Activated gamma-delta T cell treated with Interleukin-2 at 50 U/mL for 16 hours (primary cell): ENCODE measurements at regions not wholly inside any gene's neighbourhood (a gene's known extent, or its start where the extent isn't known, plus 50 kb on each side); places are given as distances from the start of the nearest gene placed in this dataset.

Experiments
- DNase-seq: peaks from one replicate; pipeline ENCODE4 v3.0.0-alpha.2; 2020

- no peak for DNase-seq
Measured at GRCh38 chr21:28781602-28782276, 210.9 kb downstream of the LTN1 start.

DNA sequence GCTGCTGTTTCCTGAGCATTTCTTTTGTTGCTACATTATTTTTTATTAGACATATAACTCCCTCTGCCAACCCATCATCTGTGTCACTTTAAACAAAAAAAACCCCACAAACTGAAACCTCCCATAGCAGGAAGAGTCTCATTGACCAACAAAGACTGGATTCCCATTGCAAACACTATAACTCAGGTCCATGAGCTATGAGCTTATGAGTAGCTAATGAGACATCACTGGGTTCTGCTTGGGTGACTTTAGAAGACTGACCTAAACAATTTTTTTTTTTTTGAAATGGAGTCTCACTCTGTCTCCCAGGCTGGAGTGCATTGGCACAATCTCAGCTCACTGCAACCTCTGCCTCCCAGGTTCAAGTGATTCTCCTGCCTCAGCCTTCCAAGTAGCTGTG, 212.8 kb downstream of the LTN1 start:
- no peak for DNase-seq

DNA sequence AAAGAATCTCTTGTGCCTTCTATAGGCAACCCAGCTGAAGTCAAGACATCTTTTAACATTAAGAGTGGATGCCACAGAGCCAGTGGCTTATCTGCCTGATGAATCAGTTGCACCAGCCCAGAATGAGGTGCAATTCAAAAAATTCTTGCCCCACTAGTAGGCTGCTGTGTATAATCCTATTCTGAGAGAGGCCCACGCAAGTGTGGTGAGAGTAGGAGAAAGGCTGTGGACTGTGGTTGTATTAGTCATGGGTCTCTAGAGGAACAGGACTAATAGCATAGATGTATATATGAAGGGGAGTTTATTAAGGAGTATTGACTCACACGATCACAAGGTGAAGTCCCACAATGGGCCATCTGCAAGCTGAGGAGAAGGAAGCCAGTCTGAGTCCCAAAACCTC, 216.4 kb downstream of the LTN1 start:
- DNase-seq, result no peak

- DNase-seq, result no peak
Measured at GRCh38 chr21:28775071-28775470, 217.6 kb downstream of the LTN1 start.

- DNase-seq, result no peak
Measured at GRCh38 chr21:28773036-28773435, 219.6 kb downstream of the LTN1 start.

DNA sequence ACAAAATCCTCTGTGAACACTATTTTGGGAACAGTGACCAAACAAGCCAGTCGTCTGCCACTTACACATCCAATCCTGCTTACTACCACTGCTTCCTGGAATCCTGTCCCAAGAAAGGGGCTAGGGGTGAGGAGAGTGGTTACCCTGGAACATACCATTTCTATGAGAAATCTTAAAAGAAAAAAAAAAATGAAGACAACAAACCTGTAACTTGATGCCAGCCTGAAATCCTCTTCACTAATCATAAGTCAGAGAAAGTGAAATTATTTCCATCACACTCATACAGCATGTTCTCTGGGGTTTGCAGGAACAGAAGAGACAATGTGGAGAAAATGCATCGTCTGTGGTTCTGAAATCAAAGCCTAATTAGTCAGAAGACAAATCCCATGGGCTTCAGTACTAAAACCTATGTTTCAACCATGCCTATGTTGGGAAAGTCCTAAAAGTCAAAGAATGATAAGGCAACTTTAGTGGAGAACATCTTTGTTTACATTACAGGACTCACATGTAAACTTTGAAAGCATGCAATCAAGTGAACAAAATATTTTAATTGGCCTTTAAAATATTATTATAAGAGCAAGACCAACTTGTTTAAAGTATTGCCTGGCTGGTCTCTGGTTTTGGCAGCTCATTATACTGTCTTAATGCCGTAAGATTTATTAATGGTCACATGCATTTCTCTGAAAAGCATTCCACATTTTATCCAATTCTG, 220.7 kb downstream of the LTN1 start:
- no peak for DNase-seq

DNA sequence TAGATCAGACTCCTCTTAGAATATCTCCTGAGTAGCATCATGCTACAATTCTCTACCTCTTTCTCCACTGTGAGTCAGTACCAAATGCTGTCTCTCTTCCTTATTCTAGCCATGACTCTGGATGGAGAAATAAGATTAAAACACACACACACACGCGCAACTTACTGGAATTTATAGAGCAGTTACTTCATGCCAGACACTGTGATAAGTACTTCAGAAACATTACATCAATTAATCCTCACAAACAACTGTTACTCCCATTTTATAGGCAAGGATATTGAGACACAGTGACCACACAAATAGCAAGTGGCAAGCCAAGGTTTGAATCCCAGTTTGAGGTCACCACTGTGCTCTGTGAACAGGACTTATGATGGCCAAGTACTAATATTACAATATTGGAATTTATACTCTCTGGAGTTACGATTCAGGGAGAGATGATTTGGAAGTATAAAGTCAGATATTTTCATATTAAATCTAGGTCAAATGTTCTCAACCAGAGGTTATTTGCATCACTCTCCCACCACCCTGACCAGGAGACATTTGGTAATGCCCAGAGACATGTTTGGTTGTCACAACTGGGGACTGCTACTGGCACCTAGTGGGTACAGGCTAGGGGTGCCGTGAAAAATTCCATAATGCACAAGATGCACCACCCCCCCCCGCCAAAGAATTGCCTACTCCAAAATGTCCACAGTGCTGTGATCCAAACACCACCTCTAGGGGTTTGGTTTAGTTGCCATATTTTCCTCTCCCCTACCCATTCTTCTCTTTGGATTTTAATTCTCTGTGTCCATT, 221.6 kb downstream of the LTN1 start:
- no peak for DNase-seq

DNA sequence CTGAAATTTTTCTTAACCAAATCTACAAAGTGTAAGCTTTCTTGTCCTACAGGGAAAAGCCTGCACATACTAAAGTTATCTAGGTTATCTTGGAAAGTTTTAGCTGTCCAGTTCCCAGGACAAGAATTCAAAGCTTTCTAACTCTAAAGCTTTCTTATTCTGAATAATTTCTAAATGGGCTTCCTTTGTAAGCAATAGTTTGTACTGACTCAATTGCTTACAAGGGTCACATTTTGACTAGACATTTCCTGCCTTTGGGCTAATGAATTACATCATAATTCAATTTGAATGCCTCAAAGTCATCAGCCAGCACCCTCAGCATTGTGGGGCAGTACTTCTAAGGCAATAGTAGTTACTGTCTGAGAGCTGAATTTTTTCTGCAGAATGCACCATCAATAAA, 223.0 kb downstream of the LTN1 start:
- DNase-seq, result no peak

GRCh38 chr21:28768753-28769152, 223.9 kb downstream of the LTN1 start:
- DNase-seq, result no peak

DNA sequence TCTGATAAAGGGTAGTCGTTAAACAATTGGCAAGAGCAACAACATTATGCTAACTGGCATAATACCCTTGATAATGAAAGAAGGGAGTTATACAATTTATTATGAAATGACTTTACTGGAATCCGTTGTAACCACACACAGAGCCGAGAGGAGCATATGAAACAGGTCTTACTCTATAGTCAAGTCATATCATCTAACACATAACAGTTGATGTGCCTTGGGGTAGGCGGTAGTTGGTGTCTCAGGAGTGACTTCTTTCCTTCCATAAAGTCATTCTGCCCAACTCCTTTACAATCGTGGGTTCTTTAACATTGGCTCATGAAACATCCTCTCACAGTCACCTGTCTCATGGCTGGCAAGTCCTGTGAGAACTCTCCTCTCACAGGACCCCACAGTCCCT, 225.2 kb downstream of the LTN1 start:
- DNase-seq, result no peak

GRCh38 chr21:28763809-28764418, 228.8 kb downstream of the LTN1 start:
- no peak for DNase-seq

GRCh38 chr21:28762357-28762735, 230.3 kb downstream of the LTN1 start:
- no peak for DNase-seq

GRCh38 chr21:28761674-28762356, 230.9 kb downstream of the LTN1 start:
- DNase-seq, result no peak

DNA sequence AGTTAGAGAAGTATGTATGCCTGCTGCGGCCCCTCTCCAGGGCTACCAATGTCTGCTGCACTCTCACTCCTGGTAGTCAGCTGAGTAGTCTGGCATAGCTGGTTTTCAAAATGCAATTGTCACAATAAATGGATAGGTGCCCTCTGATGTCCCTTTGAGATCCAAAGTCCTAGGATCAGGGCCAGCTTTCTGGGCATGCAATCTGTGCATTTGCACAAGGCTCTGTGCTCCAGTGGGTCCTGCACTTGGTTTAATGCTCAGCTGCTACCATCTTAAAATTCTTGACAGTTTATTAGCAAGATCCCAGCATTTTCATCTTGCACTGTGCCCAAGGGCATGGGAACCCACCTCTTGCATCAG, 233.8 kb downstream of the LTN1 start:
- no peak for DNase-seq

- DNase-seq, result no peak
Measured at GRCh38 chr21:28758042-28758882, 234.4 kb downstream of the LTN1 start.

DNA sequence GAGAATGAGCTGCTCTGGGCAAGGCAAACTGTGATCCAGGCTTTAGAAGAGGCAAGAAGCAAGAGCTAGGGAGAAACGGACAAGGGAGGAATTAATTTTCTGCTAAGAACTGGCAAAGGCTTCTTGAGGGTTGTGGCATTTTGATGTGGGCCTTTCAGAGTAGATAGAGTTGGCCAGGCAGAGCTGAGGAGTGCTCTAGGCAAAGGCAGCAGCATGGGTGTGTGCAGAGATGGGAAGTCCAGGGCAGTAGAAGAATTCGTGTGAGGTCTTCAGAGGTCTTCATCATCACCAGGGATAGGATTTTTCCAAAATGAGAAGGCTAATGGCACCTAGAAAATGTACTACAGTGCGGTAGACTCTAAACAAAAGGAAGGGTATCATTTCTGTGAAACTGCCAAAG, 237.8 kb downstream of the LTN1 start:
- DNase-seq, result no peak

DNA sequence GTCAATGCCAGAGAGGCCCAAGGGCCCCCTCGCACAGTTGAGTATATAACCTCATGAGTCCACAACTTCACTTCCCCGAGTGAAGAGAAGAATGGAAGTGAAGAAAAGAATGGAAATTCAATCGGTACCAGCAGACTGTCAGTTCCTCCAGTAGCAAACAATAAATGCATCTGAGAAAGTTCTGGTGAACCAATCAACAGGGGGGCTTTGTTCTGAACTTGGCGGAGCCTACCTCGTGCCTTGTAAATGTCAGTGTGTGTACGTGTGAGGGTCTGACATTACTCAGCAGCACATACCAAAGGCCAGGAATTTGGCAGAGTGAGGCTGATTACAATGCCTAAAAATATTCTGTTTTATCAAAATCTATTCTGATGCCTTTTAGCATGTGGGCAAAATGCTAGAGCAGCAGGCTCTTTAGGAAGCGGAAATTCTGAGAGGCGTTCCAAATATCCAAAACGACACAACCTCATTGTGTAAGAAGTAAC, 238.5 kb downstream of the LTN1 start:
- no peak for DNase-seq

GRCh38 chr21:28752131-28752530, 240.5 kb downstream of the LTN1 start:
- DNase-seq, result no peak

GRCh38 chr21:28751176-28751575, 241.5 kb downstream of the LTN1 start:
- no peak for DNase-seq

DNA sequence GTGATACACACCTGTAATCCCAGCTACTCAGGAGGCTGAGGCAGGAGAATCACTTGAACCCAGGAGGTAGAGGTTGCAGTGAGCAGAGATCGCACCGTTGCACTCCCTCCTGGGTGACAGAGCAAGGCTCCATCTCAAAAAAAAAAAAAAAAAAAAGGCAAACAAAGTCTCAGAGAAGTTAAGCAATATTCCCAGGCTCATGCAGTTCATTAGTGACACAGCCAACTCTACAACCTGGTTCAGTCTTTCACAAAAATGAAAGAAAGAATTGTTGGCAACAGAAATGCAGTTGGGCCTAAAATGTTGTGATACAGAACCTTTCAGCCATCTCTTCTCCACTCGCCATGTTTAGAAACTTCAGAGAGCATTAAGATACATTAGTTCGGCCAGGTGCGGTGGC, 242.1 kb downstream of the LTN1 start:
- DNase-seq, result no peak

GRCh38 chr21:28749536-28749935, 243.1 kb downstream of the LTN1 start:
- no peak for DNase-seq

DNA sequence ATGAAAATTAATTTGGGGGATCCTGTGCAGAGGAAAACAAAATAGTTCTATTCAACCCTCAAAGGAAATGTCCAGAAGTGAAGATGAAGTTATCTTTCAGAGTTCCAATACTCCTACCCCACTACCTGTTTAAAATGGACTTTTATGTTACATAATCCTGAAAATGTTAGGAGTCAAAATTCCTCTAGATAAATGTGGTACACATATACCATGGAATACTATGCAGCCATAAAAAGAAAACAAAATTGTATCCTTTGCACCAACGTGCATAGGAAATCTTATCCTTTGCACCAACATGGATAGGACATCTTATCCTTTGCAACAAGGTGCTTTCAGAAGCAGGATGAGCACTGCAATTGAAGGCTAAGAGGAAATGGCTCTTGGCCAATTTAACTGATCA, 245.2 kb downstream of the LTN1 start:
- DNase-seq, result no peak
